ENCODE measurements at regions not wholly inside any gene's neighbourhood (a gene's known extent, or its start where the extent isn't known, plus 50 kb on each side); places are given as distances from the start of the nearest gene placed in this dataset.
"Not testable (repeated sequence)": the region's sequence is repeated elsewhere in the genome, so short reads cannot be mapped to it uniquely, and the experiment has no call there.

- no peak for TF ChIP-seq ZNF462 (CRISPR knock-in tag; IDR thresholded peaks at IDR 0.05)
These were observed 1180.2 kb downstream of the FAM133A start (continued) for GRCh38 chrX:94854251-94854650.

- H3K36me3 Mint-ChIP-seq (ENCODE audit: low read depth); H3K27ac ChIP-seq (ENCODE audit: low read depth); H3K4me3 Mint-ChIP-seq; H3K9me2 ChIP-seq (ENCODE audit: insufficient read depth); H3K27me3 ChIP-seq (ENCODE audit: insufficient read depth); H3K79me2 ChIP-seq (replicated peaks; ENCODE audit: insufficient read depth); H3K36me3 ChIP-seq (ENCODE audit: insufficient read depth); DNase-seq (ENCODE audit: low spot score); H3K27ac Mint-ChIP-seq; H3K4me3 ChIP-seq; H3F3A ChIP-seq (replicated peaks; ENCODE audit: low read depth); H3K4me1 Mint-ChIP-seq; H4K20me1 ChIP-seq (replicated peaks; ENCODE audit: insufficient read depth); H3K27me3 Mint-ChIP-seq (ENCODE audit: insufficient read depth, low read depth, poor library complexity); H3K4me1 ChIP-seq (ENCODE audit: insufficient read depth); H3K9me3 Mint-ChIP-seq; H2AFZ ChIP-seq; H3K4me2 ChIP-seq; ATAC-seq: not testable (repeated sequence)
These were observed 1188.5 kb downstream of the FAM133A start for GRCh38 chrX:94862470-94862869.

GRCh38 chrX:94871640-94872039 is 1197.6 kb downstream of the FAM133A start:
- no peak overlapping the region for H3K27ac Mint-ChIP-seq
- no peak for TF ChIP-seq ZNF462 (CRISPR knock-in tag; IDR thresholded peaks at IDR 0.05)
- no peak for TF ChIP-seq STAT1 (IDR thresholded peaks at IDR 0.05; ENCODE audit: unreplicated experiment)
- no peak for TF ChIP-seq ETS1 (IDR thresholded peaks at IDR 0.05)
- TF ChIP-seq EZH2phosphoT487 (IDR thresholded peaks at IDR 0.05; ENCODE audit: unreplicated experiment) = no peak

More at GRCh38 chrX:94871640-94872039, 1197.6 kb downstream of the FAM133A start:
- peaks cover 11% of the 10 kb centered on the region; the same call in 1 of the 3 replicates for H3K9me3 Mint-ChIP-seq
- ATAC-seq = no peak
- no peaks in the 10 kb centered on the region for H3K4me1 Mint-ChIP-seq
- H3K36me3 ChIP-seq (ENCODE audit: insufficient read depth) = no peaks in the 10 kb centered on the region
- no peak overlapping the region for H3K4me3 ChIP-seq
- H3F3A ChIP-seq (replicated peaks; ENCODE audit: low read depth) = no peaks in the 10 kb centered on the region
- no peaks in the 10 kb centered on the region for H3K9me2 ChIP-seq (ENCODE audit: insufficient read depth)
- no peak overlapping the region for H3K4me3 Mint-ChIP-seq
- H3K36me3 Mint-ChIP-seq (ENCODE audit: low read depth) = peaks cover 6% of the 10 kb centered on the region; the same call in 1 of the 3 replicates
- no peaks in the 10 kb centered on the region for H4K20me1 ChIP-seq (replicated peaks; ENCODE audit: insufficient read depth)
- no peak overlapping the region for H3K4me2 ChIP-seq
- H3K27me3 Mint-ChIP-seq (ENCODE audit: insufficient read depth, low read depth, poor library complexity) = no peaks in the 10 kb centered on the region
- no peaks in the 10 kb centered on the region for H3K27me3 ChIP-seq (ENCODE audit: insufficient read depth)
- no peak for DNase-seq (ENCODE audit: low spot score)
- H2AFZ ChIP-seq = no peak overlapping the region
- no peaks in the 10 kb centered on the region for H3K4me1 ChIP-seq (ENCODE audit: insufficient read depth)
- no peak overlapping the region for H3K27ac ChIP-seq (ENCODE audit: low read depth)
- no peaks in the 10 kb centered on the region for H3K79me2 ChIP-seq (replicated peaks; ENCODE audit: insufficient read depth)

All from GM23338 (cell line).